HG02852 (cell line): ENCODE measurements at regions not wholly inside any gene's neighbourhood (a gene's known extent, or its start where the extent isn't known, plus 50 kb on each side); places are given as distances from the start of the nearest gene placed in this dataset.

Source experiments
- ATAC-seq: cut with Tn5 transposase; IDR thresholded peaks from one replicate; pipeline ENCODE4 v1.9.1; 2021; ENCODE audit warnings: mild to moderate bottlenecking, moderate library complexity; ENCODE audit not compliant: unreplicated experiment

DNA sequence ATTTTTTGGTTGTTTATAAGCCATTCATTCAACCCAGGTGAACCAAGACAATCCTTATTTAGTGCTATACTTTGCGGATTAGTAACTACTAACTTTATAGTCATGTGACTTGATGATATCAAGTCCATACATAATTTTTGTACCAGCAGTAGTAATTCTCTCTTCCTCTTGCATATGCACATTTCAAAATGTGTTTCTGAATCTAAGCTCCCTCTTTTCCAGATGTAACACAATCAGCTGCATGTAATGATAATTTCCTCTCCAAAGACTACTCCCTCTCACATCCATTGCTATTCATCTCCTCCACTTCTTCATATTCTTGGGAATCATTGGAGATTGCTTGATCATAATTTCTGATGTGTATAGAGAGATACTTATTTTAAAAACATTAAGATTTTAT lies 510.1 kb upstream of the CDH18 start:
- ATAC-seq, result no peak

DNA sequence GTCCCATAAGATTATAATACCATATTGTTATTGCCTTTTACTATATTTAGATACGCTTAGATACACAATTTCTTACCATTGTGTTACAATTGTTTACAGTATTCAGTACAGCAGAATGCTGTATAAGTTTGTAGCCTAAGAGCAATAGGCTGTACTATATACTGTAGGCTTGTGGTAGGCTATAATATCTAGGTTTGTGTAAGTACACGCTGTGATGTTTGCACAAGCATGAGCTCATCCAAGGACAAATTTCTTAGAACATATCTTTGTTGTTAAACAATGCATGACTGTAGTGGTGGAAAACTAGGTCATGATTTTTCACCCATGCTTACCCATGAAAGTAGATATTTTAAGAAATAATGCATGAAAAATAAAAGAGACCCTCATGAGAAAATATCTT lies 509.4 kb upstream of the CDH18 start:
- ATAC-seq, result no peak

- no peak for ATAC-seq
These were observed 506.7 kb upstream of the CDH18 start for GRCh38 chr5:20494706-20495105.

DNA sequence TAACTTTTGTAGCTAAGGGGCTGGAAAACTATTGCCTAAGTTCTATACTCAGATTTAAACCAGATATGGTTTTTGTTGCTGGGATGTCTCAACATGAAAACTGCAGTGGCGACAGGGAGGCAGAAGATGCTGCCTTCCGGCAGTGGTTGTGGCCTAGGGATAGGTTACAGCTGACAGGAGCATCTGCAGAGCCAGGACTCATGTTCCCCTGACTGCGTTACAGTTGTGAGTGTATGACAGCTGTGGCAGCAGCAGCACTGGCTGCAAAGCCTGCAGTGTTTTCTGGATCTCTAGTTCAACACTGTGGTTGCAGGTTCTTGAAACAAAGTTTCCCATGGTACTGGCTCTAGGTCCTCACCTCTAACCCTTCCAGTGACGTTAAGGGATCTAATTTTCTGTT lies 498.8 kb upstream of the CDH18 start:
- ATAC-seq, result no peak

GRCh38 chr5:20476016-20476415 lies 488.0 kb upstream of the CDH18 start:
- ATAC-seq, result no peak

DNA sequence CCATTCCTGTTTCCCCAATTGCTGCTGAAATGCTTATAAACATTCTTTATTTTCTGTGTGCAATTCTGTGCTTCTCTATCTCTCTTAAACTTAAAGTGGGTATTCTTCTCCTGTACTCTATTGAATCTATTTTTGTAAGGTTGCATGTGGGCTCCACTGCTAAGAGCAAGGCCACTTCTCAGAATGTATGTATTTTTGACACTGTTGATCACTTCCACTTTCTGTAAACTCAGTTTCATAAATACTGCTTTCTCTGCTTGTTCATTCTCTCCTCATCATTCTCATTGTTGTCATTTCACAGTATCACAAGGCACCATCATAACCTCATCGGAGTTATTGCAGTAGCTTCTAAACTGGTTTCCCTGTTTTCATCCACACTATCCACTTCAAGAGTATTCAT lies 483.0 kb upstream of the CDH18 start:
- ATAC-seq, result peak; percentile 81

DNA sequence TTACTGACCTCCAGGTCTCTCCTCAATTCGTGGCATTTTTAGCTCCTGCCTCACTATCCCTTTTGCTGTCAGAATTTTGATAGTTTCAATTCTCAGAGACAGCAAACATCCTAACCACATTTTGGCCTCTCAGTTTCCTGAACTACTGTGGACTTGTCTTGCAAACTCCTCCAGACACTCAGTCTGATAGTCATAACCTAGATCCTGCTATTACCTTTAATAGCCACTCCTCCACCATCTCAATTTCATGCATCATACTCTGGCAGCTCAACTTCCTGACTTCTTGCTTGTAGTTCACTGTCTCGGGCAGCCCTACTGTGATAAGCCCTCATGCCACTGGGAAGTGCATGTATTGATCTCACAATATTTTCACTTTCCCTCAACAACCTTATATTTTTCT lies 481.8 kb upstream of the CDH18 start:
- peak; percentile 45 for ATAC-seq

DNA sequence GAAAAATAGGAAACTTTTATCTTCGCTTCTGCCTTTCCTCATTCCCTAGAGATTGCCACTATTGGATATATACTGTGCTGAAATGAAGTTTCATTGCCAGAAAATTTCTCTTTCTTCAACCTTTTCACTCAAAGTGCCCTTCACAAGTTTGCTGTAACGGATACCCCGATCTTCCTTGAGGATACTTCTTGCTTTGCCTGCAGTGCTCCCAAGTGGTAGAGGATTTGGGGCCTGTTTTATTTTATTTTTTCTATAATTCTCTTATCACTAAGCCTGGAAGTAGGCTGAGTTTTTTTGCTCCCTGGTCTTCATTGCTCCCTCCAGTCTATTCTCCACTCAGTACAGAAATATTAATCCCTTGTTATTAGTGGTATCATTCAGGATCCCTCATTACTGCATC lies 481.4 kb upstream of the CDH18 start:
- no peak for ATAC-seq

DNA sequence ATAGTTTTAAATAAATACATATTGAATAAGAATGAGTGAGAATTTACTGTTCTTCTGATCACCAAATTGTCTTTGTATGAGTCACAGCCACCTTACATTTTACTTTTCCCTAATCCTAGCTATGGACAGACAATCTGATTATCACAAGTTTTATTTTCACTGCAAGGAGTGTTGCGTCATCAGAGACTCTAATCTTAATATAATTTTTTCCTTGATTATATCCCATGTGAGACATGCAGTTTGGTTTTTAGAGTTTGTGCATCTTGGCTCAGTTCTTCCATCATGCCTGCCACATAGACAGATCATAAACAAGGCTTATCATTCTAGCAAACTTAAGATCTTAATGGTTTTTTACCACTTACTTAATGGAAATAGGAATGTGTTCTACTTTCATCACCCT lies 478.5 kb upstream of the CDH18 start:
- no peak for ATAC-seq

GRCh38 chr5:20463206-20463605 lies 475.2 kb upstream of the CDH18 start:
- no peak for ATAC-seq

DNA sequence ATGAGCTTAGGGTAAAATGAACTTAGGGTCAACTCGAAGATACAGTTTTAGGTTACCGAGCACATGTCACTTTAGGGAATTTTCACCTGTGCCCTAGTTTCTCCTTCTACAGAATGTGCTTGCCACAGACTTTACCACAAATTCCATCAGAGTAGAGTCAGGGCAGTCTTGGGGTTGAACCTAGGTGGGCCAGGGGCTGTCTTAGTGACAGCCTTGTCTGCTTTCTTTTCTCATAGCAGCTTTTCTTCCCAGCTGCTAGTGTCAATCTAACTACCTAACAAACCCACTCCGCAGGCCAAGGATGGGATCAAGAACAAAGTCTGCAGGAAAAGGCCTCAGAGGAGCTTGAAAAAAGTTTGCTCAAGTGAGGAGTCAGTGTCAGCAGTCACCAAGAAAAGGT lies 458.1 kb upstream of the CDH18 start:
- ATAC-seq, result no peak

DNA sequence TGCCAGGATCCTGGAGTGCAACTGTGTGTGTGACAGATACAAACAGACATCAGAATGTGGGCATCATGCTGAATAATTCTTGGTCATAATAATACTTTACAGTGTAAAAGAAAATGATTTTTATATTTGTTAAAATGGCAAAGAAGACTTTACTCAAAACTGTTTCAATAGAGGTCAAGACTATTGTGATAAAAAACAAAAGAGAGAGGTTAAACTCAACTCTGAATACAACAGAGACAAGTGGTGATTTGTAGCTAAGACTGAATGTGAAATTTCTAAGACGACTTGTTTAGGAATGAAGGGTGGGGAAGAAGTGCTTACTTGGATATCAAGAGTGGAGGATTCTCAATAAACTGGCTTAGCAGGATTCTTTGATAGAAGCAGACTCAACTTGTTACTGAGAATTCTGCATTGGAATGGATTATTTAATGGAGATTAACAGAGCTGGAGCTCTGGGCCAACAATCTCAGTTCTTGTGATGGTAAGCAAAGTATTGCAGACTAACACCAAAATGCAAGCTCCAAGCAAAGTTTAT lies 457.4 kb upstream of the CDH18 start:
- no peak for ATAC-seq

DNA sequence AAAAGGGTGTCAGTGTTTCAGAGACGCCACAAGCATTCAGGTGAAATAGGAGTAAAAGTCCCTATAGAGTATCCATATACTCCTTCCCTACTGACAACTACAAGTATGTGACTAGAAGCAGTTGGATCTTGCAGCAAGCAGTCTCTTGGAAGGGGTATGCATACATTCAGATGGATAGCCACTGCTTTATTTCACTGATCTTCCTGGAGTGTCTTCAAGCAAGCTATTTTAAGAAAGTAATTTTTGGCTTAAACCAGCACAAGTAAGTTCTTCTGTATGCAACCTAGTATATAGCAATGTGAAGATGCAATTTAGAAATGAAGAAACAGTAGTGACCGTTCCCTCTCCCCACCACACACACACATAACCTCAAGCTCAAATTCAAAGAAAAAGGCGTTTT lies 446.8 kb upstream of the CDH18 start:
- no peak for ATAC-seq

DNA sequence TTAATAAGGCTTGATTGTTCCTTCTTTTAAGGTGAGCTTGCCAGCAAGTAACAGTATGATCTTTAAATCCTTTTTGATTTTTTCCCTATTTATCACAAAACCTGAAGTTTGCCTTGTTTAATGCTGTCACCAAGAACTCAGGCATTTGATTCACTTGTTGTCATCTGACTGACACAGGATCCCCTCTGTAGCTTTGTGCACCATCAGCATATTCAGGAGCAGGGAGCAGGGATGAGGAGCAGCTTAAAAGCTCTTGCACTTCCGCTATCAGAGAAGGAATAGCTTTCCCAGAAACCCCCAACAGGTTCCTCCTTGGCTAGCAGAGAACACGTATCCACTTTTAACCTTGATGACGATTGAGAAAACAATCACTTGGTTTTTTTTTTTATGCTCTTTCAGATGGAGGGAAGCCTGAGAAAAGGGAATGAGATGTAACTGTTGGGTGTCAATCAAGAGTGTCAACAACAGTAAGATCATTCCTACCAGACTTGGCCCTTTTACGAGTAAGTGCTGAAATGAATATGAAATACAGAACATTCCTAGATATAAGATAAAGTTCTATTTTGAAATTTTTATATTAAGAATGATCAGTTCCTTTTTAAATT lies 433.1 kb upstream of the CDH18 start:
- ATAC-seq, result no peak
